Loucy (cell line): ENCODE measurements at regions not wholly inside any gene's neighbourhood (a gene's known extent, or its start where the extent isn't known, plus 50 kb on each side); places are given as distances from the start of the nearest gene placed in this dataset.
"Not testable (repeated sequence)": the region's sequence is repeated elsewhere in the genome, so short reads cannot be mapped to it uniquely, and the experiment has no call there.

Experiments used
- EZH2phosphoT487 ChIP-seq: fragments of 200-600 bp; IDR thresholded peaks from 2 replicates; pipeline ENCODE4 v1.6.1; 2018; ENCODE audit warnings: antibody characterized with exemption, mild to moderate bottlenecking, moderate library complexity, borderline replicate concordance
- TF ChIP-seq, protein P1 (sequence below): fragments of 200-600 bp; sonication (generic); conservative IDR thresholded peaks from 2 replicates; pipeline ENCODE4 v1.5.1; 2014; ENCODE audit warnings: mild to moderate bottlenecking, antibody characterized with exemption, low read length

DNA sequence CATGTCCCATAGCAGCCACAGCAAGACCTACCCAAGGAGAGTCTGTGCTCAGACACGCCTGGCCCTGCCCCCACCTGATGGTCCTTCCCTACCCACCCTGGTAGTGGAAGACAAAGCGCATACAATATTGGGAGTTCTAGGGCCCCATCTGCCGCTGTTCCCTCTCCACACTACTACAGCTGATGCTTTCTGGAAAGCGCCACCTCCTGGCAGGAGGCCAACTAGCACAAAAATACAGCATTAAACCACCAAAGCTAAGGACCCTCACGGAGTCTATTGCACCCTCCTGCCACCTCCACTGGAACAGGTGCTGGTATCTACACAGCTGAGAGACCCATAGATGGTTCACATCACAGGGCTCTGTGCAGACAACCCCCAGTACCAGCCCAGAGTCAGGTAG, 50.9 kb upstream of the IGFBP5 start:
- TF ChIP-seq, protein P1, sequence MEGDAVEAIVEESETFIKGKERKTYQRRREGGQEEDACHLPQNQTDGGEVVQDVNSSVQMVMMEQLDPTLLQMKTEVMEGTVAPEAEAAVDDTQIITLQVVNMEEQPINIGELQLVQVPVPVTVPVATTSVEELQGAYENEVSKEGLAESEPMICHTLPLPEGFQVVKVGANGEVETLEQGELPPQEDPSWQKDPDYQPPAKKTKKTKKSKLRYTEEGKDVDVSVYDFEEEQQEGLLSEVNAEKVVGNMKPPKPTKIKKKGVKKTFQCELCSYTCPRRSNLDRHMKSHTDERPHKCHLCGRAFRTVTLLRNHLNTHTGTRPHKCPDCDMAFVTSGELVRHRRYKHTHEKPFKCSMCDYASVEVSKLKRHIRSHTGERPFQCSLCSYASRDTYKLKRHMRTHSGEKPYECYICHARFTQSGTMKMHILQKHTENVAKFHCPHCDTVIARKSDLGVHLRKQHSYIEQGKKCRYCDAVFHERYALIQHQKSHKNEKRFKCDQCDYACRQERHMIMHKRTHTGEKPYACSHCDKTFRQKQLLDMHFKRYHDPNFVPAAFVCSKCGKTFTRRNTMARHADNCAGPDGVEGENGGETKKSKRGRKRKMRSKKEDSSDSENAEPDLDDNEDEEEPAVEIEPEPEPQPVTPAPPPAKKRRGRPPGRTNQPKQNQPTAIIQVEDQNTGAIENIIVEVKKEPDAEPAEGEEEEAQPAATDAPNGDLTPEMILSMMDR: peak; percentile 52
- TF ChIP-seq EZH2phosphoT487: not testable (repeated sequence)
